Left cardiac atrium (tissue), 4 donors: ENCODE measurements at regions not wholly inside any gene's neighbourhood (a gene's known extent, or its start where the extent isn't known, plus 50 kb on each side); places are given as distances from the start of the nearest gene placed in this dataset.

ENCODE experiments used
- ATAC-seq, 2 donors: fragments of 200-7000 bp; cut with Tn5 transposase; one replicate each; pipeline ENCODE4 v1.9.1; 2020; ENCODE audit warnings: mild to moderate bottlenecking in 2 of 2, moderate library complexity in 2 of 2
- DNase-seq: peaks from one replicate; pipeline ENCODE4 v3.0.0-alpha.2; 2020
- intact Hi-C, 2 donors: fragments of 100-400 bp; cut with DNase I; formaldehyde crosslinking; loops; one replicate each; pipeline versions ENCODE4 v1.14.1 to v1.15.1; 2022 to 2023
- donor health status: DM: no; HTN: yes; CAD: no.
- donor health status: DM: no; HTN: yes; CAD: no; lungs with severe emphysema.
- donor health status: DM: yes; HTN: yes; CAD: no.
- donor health status: Dilated cardiomyopathy.

GRCh38 chr2:43082903-43083677 is 143.3 kb downstream of the ZFP36L2 start:
- no peak for ATAC-seq
- intact Hi-C loops: loop anchor here in 1 of 2 donors (10.0 kb wide), 1 partner anchor 58 kb away; no protein-coding TSS in a partner anchor
- no peak for DNase-seq

GRCh38 chr2:43082111-43082894 is 144.1 kb downstream of the ZFP36L2 start:
- DNase-seq: peak; percentile 76
- peak; percentile 71 to 78 for ATAC-seq
- intact Hi-C loops: loop anchor here in 1 of 2 donors (10.0 kb wide), 1 partner anchor 58 kb away; no protein-coding TSS in a partner anchor

GRCh38 chr2:43081131-43081765 is 145.2 kb downstream of the ZFP36L2 start:
- intact Hi-C loops: loop anchor here in 1 of 2 donors (10.0 kb wide), 1 partner anchor 56 kb away; no protein-coding TSS in a partner anchor
- DNase-seq (no peak), ATAC-seq (no peak)

GRCh38 chr2:43080571-43081021 is 145.8 kb downstream of the ZFP36L2 start:
- DNase-seq: no peak
- intact Hi-C loops: loop anchor here in 1 of 2 donors (10.0 kb wide), 1 partner anchor 56 kb away; no protein-coding TSS in a partner anchor
- no peak for ATAC-seq

GRCh38 chr2:43078781-43079755 is 147.3 kb downstream of the ZFP36L2 start:
- ATAC-seq: no peak
- intact Hi-C loops: no loop called here
- no peak for DNase-seq

- intact Hi-C loops: no loop called here
- ATAC-seq (no peak), DNase-seq (no peak)
These were observed 148.1 kb downstream of the ZFP36L2 start for GRCh38 chr2:43078301-43078700.

GRCh38 chr2:43077876-43078275 is 148.5 kb downstream of the ZFP36L2 start:
- no peak for DNase-seq
- intact Hi-C loops: no loop called here
- ATAC-seq: no peak

GRCh38 chr2:43076676-43077075 is 149.7 kb downstream of the ZFP36L2 start:
- ATAC-seq: no peak
- DNase-seq: no peak
- intact Hi-C loops: no loop called here

GRCh38 chr2:43075811-43076585 is 150.4 kb downstream of the ZFP36L2 start:
- peak; percentile 65 for DNase-seq
- peak in 1 of 2 donors; percentile 54 for ATAC-seq
- intact Hi-C loops: no loop called here

- intact Hi-C loops: no loop called here
- peak; percentile 87 for DNase-seq
- ATAC-seq: peak; percentile 69 to 85
These were observed 151.3 kb downstream of the ZFP36L2 start for GRCh38 chr2:43075054-43075593.

GRCh38 chr2:43074592-43075053 is 151.8 kb downstream of the ZFP36L2 start:
- intact Hi-C loops: no loop called here
- no peak for DNase-seq
- ATAC-seq: no peak

GRCh38 chr2:43074052-43074451 is 152.4 kb downstream of the ZFP36L2 start:
- ATAC-seq (no peak), DNase-seq (no peak)
- intact Hi-C loops: no loop called here

- DNase-seq: peak; percentile 70
- intact Hi-C loops: no loop called here
- peak in 1 of 2 donors; percentile 40 for ATAC-seq
These were observed 153.0 kb downstream of the ZFP36L2 start for GRCh38 chr2:43073401-43073825.

GRCh38 chr2:43071599-43072550 is 154.5 kb downstream of the ZFP36L2 start:
- ATAC-seq (peak; percentile 6 to 60), DNase-seq (peak; percentile 56)
- intact Hi-C loops: no loop called here

- DNase-seq (peak; percentile 25), ATAC-seq (peak; percentile 25 to 38)
- intact Hi-C loops: no loop called here
These were observed 155.5 kb downstream of the ZFP36L2 start for GRCh38 chr2:43070676-43071502.
